OCI-LY3 (cell line): ENCODE measurements at regions not wholly inside any gene's neighbourhood (a gene's known extent, or its start where the extent isn't known, plus 50 kb on each side); places are given as distances from the start of the nearest gene placed in this dataset.

Source experiments
- CTCF ChIP-seq: fragments of 200-600, 300-600 bp; sonication (generic); IDR thresholded peaks from 2 replicates; pipeline ENCODE4 v1.5.1; 2014; ENCODE audit warnings: antibody characterized with exemption, low read length, low read depth
- EZH2phosphoT487 ChIP-seq: fragments of 200-600 bp; shearing (Covaris generic); IDR thresholded peaks from 2 replicates; pipeline ENCODE4 v1.6.1; 2018; ENCODE audit warnings: antibody characterized with exemption, mixed run types, low read depth

- no peak for TF ChIP-seq CTCF
- TF ChIP-seq EZH2phosphoT487: no peak
Observed at GRCh38 chr2:123840574-123840973, 184.5 kb upstream of the CNTNAP5 start.
